HEK293T (cell line): ENCODE measurements at regions not wholly inside any gene's neighbourhood (a gene's known extent, or its start where the extent isn't known, plus 50 kb on each side); places are given as distances from the start of the nearest gene placed in this dataset.

Experiments
- BHLHE40 ChIP-seq: fragments of 450-650 bp; IDR thresholded peaks from 2 replicates; pipeline ENCODE4 v1.6.1; 2016; ENCODE audit warnings: mild to moderate bottlenecking, moderate library complexity, borderline replicate concordance
- FOXA1 ChIP-seq: fragments of 450-650 bp; IDR thresholded peaks from 2 replicates; pipeline ENCODE4 v1.6.1; 2016; ENCODE audit warnings: mild to moderate bottlenecking
- FOXK2 ChIP-seq: fragments of 450-650 bp; IDR thresholded peaks from 2 replicates; pipeline ENCODE4 v1.6.1; 2016; ENCODE audit warnings: mild to moderate bottlenecking
- FOXM1 ChIP-seq: fragments of 450-650 bp; IDR thresholded peaks from 2 replicates; pipeline ENCODE4 v1.6.1; 2017; ENCODE audit warnings: mild to moderate bottlenecking, borderline replicate concordance
- HDGF ChIP-seq: fragments of 450-650 bp; IDR thresholded peaks from 2 replicates; pipeline ENCODE4 v1.6.1; 2017; ENCODE audit warnings: antibody characterized with exemption, borderline replicate concordance
- LEF1 ChIP-seq: fragments of 450-650 bp; IDR thresholded peaks from 2 replicates; pipeline ENCODE4 v1.6.1; 2017; ENCODE audit warnings: mild to moderate bottlenecking, borderline replicate concordance
- NFRKB ChIP-seq: fragments of 450-650 bp; IDR thresholded peaks from 2 replicates; pipeline ENCODE4 v1.6.1; 2016; ENCODE audit warnings: mild to moderate bottlenecking, moderate library complexity
- SP1 ChIP-seq: fragments of 450-650 bp; IDR thresholded peaks from 2 replicates; pipeline ENCODE4 v1.6.1; 2017
- SUZ12 ChIP-seq: fragments of 450-650 bp; IDR thresholded peaks from 2 replicates; pipeline ENCODE4 v1.6.1; 2016; ENCODE audit warnings: mild to moderate bottlenecking
- ZNF384 ChIP-seq: fragments of 450-650 bp; IDR thresholded peaks from 2 replicates; pipeline ENCODE4 v1.6.1; 2016

GRCh38 chr6:115631028-115631427 lies 429.7 kb downstream of the FRK start:
- TF ChIP-seq BHLHE40 (no peak), ZNF384 (no peak), NFRKB (no peak), FOXK2 (no peak), SUZ12 (no peak), FOXM1 (no peak), SP1 (no peak), HDGF (no peak), FOXA1 (no peak), LEF1 (no peak)
